Stomach (tissue), 4 donors: ENCODE measurements at regions not wholly inside any gene's neighbourhood (a gene's known extent, or its start where the extent isn't known, plus 50 kb on each side); places are given as distances from the start of the nearest gene placed in this dataset.

Source experiments
- POLR2A ChIP-seq, 4 donors: fragments of 450-650 bp; IDR thresholded peaks; one replicate each; pipeline ENCODE4 v1.6.1; 2016; ENCODE audit warnings: antibody characterized with exemption in 4 of 4, control low read depth in 2 of 4, mild to moderate bottlenecking in 1 of 4, moderate library complexity in 1 of 4
- POLR2AphosphoS5 ChIP-seq, 3 donors: sonication (generic); formaldehyde crosslinking; IDR thresholded peaks; one replicate each; pipeline ENCODE4 v1.6.1; 2016; ENCODE audit warnings: antibody characterized with exemption in 3 of 3
- TF ChIP-seq, protein P1 (sequence below), 7 experiments: fragments of 450-650 bp in 4 of 7; fragments of 200-600 bp in 3 of 7; sonication (generic) in 3 of 7; IDR thresholded peaks; one replicate each; pipeline ENCODE4 v1.5.1; 2016 to 2019; ENCODE audit warnings: antibody characterized with exemption in 7 of 7, control low read depth in 2 of 7, mild to moderate bottlenecking in 1 of 7

DNA sequence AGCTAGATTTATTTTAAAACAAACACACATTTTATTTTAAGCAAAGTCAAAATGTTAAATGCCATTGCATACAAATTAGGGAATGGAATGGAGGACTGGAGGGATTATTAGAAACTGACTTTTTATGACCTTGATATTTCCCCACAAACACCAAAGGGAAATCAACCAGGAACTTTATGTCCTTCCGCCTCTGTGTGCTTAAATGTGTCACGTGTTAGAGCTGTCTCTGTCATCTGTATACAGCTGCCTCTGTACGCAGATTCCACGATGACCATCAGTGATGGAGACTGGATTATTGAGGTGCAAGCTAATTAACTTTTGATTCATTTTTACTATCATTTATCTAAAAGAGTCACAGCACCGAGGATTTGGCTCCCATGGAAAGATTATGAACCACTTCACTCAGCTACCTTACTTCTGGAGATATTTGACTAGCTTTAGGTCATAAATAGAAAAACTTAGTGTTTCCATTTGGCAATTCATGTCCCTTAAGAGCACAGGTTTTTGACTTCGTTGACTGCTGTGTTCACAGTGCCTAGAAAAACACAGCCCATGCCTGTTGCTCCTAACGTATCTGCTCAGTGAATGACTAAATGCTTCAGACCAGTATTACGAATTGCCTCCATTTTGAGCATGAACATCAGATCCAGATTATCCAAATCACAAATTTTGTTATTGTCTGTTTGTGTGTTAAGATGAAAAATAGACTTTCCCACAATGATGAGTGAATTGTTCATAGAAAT, 1048.1 kb downstream of the MCTP2 start:
- TF ChIP-seq POLR2A (IDR thresholded peaks at IDR 0.05) (no peak), POLR2AphosphoS5 (IDR thresholded peaks at IDR 0.05) (peak; percentile 29 to 54 (median 54))
- TF ChIP-seq, protein P1, sequence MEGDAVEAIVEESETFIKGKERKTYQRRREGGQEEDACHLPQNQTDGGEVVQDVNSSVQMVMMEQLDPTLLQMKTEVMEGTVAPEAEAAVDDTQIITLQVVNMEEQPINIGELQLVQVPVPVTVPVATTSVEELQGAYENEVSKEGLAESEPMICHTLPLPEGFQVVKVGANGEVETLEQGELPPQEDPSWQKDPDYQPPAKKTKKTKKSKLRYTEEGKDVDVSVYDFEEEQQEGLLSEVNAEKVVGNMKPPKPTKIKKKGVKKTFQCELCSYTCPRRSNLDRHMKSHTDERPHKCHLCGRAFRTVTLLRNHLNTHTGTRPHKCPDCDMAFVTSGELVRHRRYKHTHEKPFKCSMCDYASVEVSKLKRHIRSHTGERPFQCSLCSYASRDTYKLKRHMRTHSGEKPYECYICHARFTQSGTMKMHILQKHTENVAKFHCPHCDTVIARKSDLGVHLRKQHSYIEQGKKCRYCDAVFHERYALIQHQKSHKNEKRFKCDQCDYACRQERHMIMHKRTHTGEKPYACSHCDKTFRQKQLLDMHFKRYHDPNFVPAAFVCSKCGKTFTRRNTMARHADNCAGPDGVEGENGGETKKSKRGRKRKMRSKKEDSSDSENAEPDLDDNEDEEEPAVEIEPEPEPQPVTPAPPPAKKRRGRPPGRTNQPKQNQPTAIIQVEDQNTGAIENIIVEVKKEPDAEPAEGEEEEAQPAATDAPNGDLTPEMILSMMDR (IDR thresholded peaks at IDR 0.05), result no peak
